ENCODE measurements at regions not wholly inside any gene's neighbourhood (a gene's known extent, or its start where the extent isn't known, plus 50 kb on each side); places are given as distances from the start of the nearest gene placed in this dataset.

- FAIRE-seq (no peak), DNase-seq (ENCODE audit: insufficient read length, low spot score) (no peak)
- TF ChIP-seq CTCF (IDR thresholded peaks at IDR 0.05; ENCODE audit: insufficient read depth, missing control alignments): no peak
Observed at GRCh38 chr3:78176869-78177268, 1137.0 kb downstream of the ROBO2 start.

- no peak for FAIRE-seq
- DNase-seq (ENCODE audit: insufficient read length, low spot score): no peak
- no peak for TF ChIP-seq CTCF (IDR thresholded peaks at IDR 0.05; ENCODE audit: insufficient read depth, missing control alignments)
Observed at GRCh38 chr3:78177780-78178179, 1137.9 kb downstream of the ROBO2 start.

- no peak for FAIRE-seq
- no peak for DNase-seq (ENCODE audit: insufficient read length, low spot score)
- no peak for TF ChIP-seq CTCF (IDR thresholded peaks at IDR 0.05; ENCODE audit: insufficient read depth, missing control alignments)
Observed at GRCh38 chr3:78178209-78178608, 1138.3 kb downstream of the ROBO2 start.

- FAIRE-seq: no peak
Observed at GRCh38 chr3:78178740-78179363, 1139.0 kb downstream of the ROBO2 start.

GRCh38 chr3:78183906-78184599 is 1144.2 kb downstream of the ROBO2 start:
- no peak for DNase-seq (ENCODE audit: insufficient read length, low spot score)
- no peak for FAIRE-seq
- no peak for TF ChIP-seq CTCF (IDR thresholded peaks at IDR 0.05; ENCODE audit: insufficient read depth, missing control alignments)

More at GRCh38 chr3:78178740-78179363, 1139.0 kb downstream of the ROBO2 start:
- DNase-seq (ENCODE audit: insufficient read length, low spot score): no peak
- no peak for TF ChIP-seq CTCF (IDR thresholded peaks at IDR 0.05; ENCODE audit: insufficient read depth, missing control alignments)

GRCh38 chr3:78186404-78186803 is 1146.5 kb downstream of the ROBO2 start:
- FAIRE-seq (no peak), DNase-seq (ENCODE audit: insufficient read length, low spot score) (no peak)
- TF ChIP-seq CTCF (IDR thresholded peaks at IDR 0.05; ENCODE audit: insufficient read depth, missing control alignments): no peak

GRCh38 chr3:78201091-78201490 is 1161.2 kb downstream of the ROBO2 start:
- no peak for TF ChIP-seq CTCF (IDR thresholded peaks at IDR 0.05; ENCODE audit: insufficient read depth, missing control alignments)
- FAIRE-seq (no peak), DNase-seq (ENCODE audit: insufficient read length, low spot score) (no peak)

Data from D721Med (cell line).